CD4-positive, alpha-beta T cell (primary cell): ENCODE measurements at regions not wholly inside any gene's neighbourhood (a gene's known extent, or its start where the extent isn't known, plus 50 kb on each side); places are given as distances from the start of the nearest gene placed in this dataset.

Experiments used
- ATAC-seq: fragments of 200-7000 bp; cut with Tn5 transposase; one replicate; pipeline ENCODE4 v1.10.0; 2022; ENCODE audit warnings: mild to moderate bottlenecking; ENCODE audit not compliant: poor library complexity
- CTCF ChIA-PET: fragments of 350-600 bp; sonication (Branson Sonifier 250); formaldehyde crosslinking; loops from one replicate; lab custom pipeline; 2021; ENCODE audit warnings: antibody characterized with exemption, inconsistent platforms; lab: Charles Lee
- POLR2A ChIA-PET: fragments of 350-600 bp; sonication (Branson Sonifier 250); formaldehyde crosslinking; loops from one replicate; lab custom pipeline; 2021; ENCODE audit warnings: antibody characterized with exemption, inconsistent platforms; lab: Charles Lee
- DNase-seq, 14 experiments: peaks; one replicate each; pipeline ENCODE4 v3.0.0-alpha.2; 2013 to 2020; ENCODE audit warnings: mixed read lengths in 2 of 14
- H3K27ac ChIP-seq, 2 donors: one replicate each; pipeline versions ENCODE4 v1.5.1 to v1.7.0; 2013; ENCODE audit warnings: low read length in 2 of 2, low read depth in 1 of 2, mild to moderate bottlenecking in 1 of 2
- H3K27me3 ChIP-seq, 2 experiments: 1 replicate in 1 of 2; 2 replicates in 1 of 2; pipeline versions ENCODE4 v1.6.1 to v1.7.0; 2013; ENCODE audit warnings: low read length in 2 of 2, control low read depth in 1 of 2, mild to moderate bottlenecking in 1 of 2, moderate library complexity in 1 of 2; ENCODE audit not compliant: insufficient read depth in 2 of 2, control insufficient read depth in 1 of 2
- H3K36me3 ChIP-seq: one replicate; pipeline ENCODE4 v1.6.1; 2013; ENCODE audit warnings: low read length, control low read depth; ENCODE audit not compliant: insufficient read depth
- H3K4me1 ChIP-seq: one replicate; pipeline ENCODE4 v1.6.1; 2013; ENCODE audit warnings: low read length, control low read depth; ENCODE audit not compliant: insufficient read depth
- H3K4me3 ChIP-seq: one replicate; pipeline ENCODE4 v1.5.1; 2013; ENCODE audit warnings: mild to moderate bottlenecking, low read length, moderate library complexity
- H3K9me3 ChIP-seq, 2 experiments: 1 replicate in 1 of 2; 2 replicates in 1 of 2; pipeline versions ENCODE4 v1.6.1 to v1.7.0; 2013; ENCODE audit warnings: low read length in 2 of 2, mild to moderate bottlenecking in 2 of 2, control low read depth in 1 of 2, moderate library complexity in 1 of 2; ENCODE audit not compliant: control insufficient read depth in 1 of 2, insufficient read depth in 1 of 2
- H3K27ac Mint-ChIP-seq: one replicate; pipeline ENCODE4 v1.8.0; 2020; ENCODE audit warnings: mixed read lengths
- H3K27me3 Mint-ChIP-seq: one replicate; pipeline ENCODE4 v1.8.0; 2021; ENCODE audit warnings: mixed read lengths
- H3K36me3 Mint-ChIP-seq: one replicate; pipeline ENCODE4 v1.8.0; 2021; ENCODE audit warnings: low read depth, mixed read lengths
- H3K4me1 Mint-ChIP-seq: one replicate; pipeline ENCODE4 v1.8.0; 2021; ENCODE audit warnings: low read depth, mixed read lengths
- H3K4me3 Mint-ChIP-seq: one replicate; pipeline ENCODE4 v1.8.0; 2020; ENCODE audit warnings: mild to moderate bottlenecking, mixed read lengths
- H3K9me3 Mint-ChIP-seq: one replicate; pipeline ENCODE4 v1.8.0; 2020; ENCODE audit warnings: mixed read lengths
- CTCF ChIP-seq: fragments of 200-600 bp; IDR thresholded peaks from one replicate; pipeline ENCODE4 v1.8.0; 2022; ENCODE audit warnings: antibody characterized with exemption, mild to moderate bottlenecking
- intact Hi-C, 2 experiments: fragments of 100-400 bp; cut with DNase I in 1 of 2; cut with micrococcal nuclease in 1 of 2; formaldehyde crosslinking; loops; one replicate each; pipeline versions ENCODE4 v1.15.1 to v1.9.0; 2023 to 2025; cut with DNase I, micrococcal nuclease

- Mint-ChIP-seq H3K36me3 (no peaks in the 10 kb centered on the region), H3K27me3 (no peaks in the 10 kb centered on the region), H3K27ac (no peak overlapping the region), H3K4me1 (no peaks in the 10 kb centered on the region), H3K9me3 (no peaks in the 10 kb centered on the region), H3K4me3 (no peak overlapping the region)
- no peak for DNase-seq
- TF ChIP-seq CTCF, result no peak
- ChIA-PET POLR2A (no interaction called here), CTCF (no interaction called here)
- intact Hi-C loops, result no loop called here
- Histone ChIP-seq H3K4me1 (no peaks in the 10 kb centered on the region), H3K36me3 (no peaks in the 10 kb centered on the region), H3K9me3 (no peaks in the 10 kb centered on the region), H3K4me3 (no peak overlapping the region), H3K27me3 (no peaks in the 10 kb centered on the region), H3K27ac (no peak overlapping the region)
- ATAC-seq, result no peak
These were observed 890.8 kb upstream of the MAP3K7 start for GRCh38 chr6:91477688-91478087.

DNA sequence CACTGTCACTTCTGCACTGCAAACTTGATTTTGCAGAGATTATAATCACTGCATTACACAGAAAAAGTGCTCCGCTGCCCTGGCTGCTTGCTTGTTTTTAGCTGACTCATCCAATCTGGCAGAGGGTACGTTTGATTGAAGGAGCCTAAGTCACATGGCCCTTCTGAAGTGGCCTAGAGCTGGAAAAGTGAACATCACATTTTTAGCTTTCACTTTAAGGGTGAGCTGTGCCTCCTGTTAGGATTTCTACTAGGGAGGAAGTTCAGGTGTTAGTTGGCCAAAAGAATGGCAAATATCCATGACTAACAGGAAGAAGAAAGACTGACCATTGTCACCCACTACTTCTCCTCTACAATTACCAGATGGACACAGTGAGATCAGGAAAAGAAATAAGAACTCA is 889.1 kb upstream of the MAP3K7 start:
- ATAC-seq (no peak), DNase-seq (peak in 1 of 14 experiments; percentile 1)
- Histone ChIP-seq H3K27me3 (no peaks in the 10 kb centered on the region), H3K4me3 (no peak overlapping the region), H3K9me3 (no peaks in the 10 kb centered on the region), H3K4me1 (no peaks in the 10 kb centered on the region), H3K36me3 (no peaks in the 10 kb centered on the region), H3K27ac (no peak overlapping the region)
- intact Hi-C loops, result no loop called here
- Mint-ChIP-seq H3K27me3 (no peaks in the 10 kb centered on the region), H3K9me3 (no peaks in the 10 kb centered on the region), H3K4me3 (no peak overlapping the region), H3K27ac (no peak overlapping the region), H3K36me3 (no peaks in the 10 kb centered on the region), H3K4me1 (no peaks in the 10 kb centered on the region)
- POLR2A ChIA-PET, result no interaction called here
- TF ChIP-seq CTCF, result no peak
- CTCF ChIA-PET, result no interaction called here

- Histone ChIP-seq H3K4me3 (no peak overlapping the region), H3K27me3 (no peaks in the 10 kb centered on the region), H3K27ac (no peak overlapping the region), H3K4me1 (no peaks in the 10 kb centered on the region), H3K36me3 (no peaks in the 10 kb centered on the region), H3K9me3 (no peaks in the 10 kb centered on the region)
- H3K9me3 Mint-ChIP-seq, result no peaks in the 10 kb centered on the region
- no peaks in the 10 kb centered on the region for H3K36me3 Mint-ChIP-seq
- no peaks in the 10 kb centered on the region for H3K27me3 Mint-ChIP-seq
- TF ChIP-seq CTCF, result no peak
- no peak overlapping the region for H3K4me3 Mint-ChIP-seq
- DNase-seq, result no peak
- CTCF ChIA-PET, result no interaction called here
- ATAC-seq, result no peak
- POLR2A ChIA-PET, result no interaction called here
- no peak overlapping the region for H3K27ac Mint-ChIP-seq
- intact Hi-C loops, result no loop called here
- no peaks in the 10 kb centered on the region for H3K4me1 Mint-ChIP-seq
These were observed 878.5 kb upstream of the MAP3K7 start for GRCh38 chr6:91465393-91465792.
